Fibroblast of villous mesenchyme (primary cell): ENCODE measurements at regions not wholly inside any gene's neighbourhood (a gene's known extent, or its start where the extent isn't known, plus 50 kb on each side); places are given as distances from the start of the nearest gene placed in this dataset.

Source experiments
- DNase-seq: peaks from one replicate; pipeline ENCODE4 v3.0.0-alpha.2; 2010; ENCODE audit warnings: low read depth
- H3K4me3 ChIP-seq: 2 replicates; pipeline ENCODE4 v1.5.1; 2011; ENCODE audit warnings: low read depth, mild to moderate bottlenecking, low read length
- TF ChIP-seq, protein P1 (sequence below): IDR thresholded peaks from 2 replicates; pipeline ENCODE4 v1.5.1; 2012; ENCODE audit warnings: low read depth, mild to moderate bottlenecking, low read length; ENCODE audit not compliant: insufficient read depth

DNA sequence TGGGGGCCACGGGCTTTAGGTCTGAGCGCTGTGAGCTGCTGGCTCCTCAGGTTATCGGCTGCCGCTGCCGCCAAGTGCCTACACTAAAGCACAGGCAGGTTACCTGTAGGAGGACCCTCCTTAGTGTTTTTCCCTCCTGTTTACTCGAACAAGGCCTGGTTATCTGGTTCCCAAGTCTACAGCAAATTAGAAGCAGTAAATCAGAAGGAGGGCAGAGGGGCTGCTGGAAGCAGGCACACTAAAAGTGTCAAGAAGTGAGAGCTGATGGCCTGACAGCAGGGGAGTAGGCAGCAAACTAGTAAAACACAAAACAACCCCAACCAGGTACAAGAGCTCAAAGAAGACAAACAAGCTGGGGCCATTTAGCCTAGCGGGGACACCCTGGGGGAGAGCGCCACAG is 125.0 kb upstream of the PJA1 start:
- TF ChIP-seq, protein P1, sequence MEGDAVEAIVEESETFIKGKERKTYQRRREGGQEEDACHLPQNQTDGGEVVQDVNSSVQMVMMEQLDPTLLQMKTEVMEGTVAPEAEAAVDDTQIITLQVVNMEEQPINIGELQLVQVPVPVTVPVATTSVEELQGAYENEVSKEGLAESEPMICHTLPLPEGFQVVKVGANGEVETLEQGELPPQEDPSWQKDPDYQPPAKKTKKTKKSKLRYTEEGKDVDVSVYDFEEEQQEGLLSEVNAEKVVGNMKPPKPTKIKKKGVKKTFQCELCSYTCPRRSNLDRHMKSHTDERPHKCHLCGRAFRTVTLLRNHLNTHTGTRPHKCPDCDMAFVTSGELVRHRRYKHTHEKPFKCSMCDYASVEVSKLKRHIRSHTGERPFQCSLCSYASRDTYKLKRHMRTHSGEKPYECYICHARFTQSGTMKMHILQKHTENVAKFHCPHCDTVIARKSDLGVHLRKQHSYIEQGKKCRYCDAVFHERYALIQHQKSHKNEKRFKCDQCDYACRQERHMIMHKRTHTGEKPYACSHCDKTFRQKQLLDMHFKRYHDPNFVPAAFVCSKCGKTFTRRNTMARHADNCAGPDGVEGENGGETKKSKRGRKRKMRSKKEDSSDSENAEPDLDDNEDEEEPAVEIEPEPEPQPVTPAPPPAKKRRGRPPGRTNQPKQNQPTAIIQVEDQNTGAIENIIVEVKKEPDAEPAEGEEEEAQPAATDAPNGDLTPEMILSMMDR = no peak
- no peak for DNase-seq
- no peak overlapping the region for H3K4me3 ChIP-seq

DNA sequence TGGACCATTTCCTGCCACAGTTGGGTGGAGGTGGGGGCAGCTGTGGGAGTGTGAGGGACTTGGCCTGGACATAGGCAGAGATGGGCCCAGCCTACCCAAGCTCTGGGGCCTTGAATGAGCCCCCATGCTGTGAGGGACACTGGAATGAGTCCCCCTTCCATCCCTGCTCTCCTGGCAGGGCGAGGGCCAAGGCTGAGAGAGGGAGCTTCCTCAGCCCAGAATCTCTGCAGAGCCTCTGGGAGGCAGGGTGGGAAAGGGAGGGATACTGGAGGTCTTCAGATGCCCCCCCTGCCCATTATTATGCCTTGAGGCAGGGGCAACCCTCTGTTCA is 124.5 kb upstream of the PJA1 start:
- TF ChIP-seq, protein P1 = no peak
- no peak overlapping the region for H3K4me3 ChIP-seq
- DNase-seq = no peak

DNA sequence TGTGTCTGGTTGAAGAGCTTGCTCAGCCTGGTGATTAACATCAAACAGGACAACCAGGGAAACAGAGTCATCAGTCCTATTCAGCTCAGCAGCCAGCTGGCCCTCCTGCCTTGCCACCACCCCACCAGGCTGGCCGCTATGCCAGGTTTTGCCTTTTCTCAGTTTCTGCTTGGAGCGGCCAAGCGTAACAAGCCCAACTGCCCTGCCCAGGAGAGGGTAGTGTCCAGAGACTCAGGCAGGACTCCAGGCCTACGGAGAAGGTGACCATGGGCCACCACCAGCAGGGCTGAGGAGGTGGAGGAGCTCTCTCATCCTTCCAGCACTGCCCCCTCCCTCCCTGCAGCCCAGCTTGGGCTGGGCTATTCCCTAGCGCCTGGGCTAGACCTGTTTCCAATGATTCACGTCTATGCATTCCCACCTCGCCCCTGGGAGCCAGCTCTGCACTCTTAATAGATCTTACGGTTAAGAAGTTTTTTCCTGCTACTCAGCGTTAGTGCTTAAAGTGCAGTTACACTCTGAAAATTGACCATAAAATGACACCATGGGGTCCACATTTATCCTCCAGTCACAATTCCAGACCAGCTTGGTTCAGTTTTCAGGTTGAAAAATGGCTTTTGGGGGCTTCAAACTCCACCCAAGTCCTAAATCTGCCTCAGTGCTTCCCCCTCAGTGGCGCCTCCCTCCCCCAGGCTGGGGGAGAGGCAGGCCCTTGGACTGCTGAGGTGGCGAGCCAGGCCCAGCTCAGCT is 124.0 kb upstream of the PJA1 start:
- no peak for DNase-seq
- no peak overlapping the region for H3K4me3 ChIP-seq
- TF ChIP-seq, protein P1 = no peak

DNA sequence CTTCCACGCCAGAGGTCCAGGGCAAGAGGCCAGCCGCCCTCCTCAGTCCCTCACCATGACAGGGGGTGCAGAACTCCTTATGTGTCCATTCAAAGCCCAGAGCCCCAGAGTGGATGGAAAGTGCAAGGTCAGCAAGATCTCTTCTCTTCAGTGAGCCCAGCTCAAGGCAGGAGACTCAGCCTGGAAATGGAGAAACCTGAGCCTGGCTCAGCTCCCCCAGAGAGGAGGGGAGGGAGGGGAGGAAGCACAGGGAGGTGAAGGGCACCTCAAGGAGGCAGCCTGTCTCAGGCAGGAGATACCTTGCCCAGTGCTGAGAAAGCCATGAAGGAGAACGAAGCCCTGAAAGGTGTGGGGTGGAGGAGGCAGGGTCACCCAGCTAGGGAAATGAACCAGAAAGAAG is 121.8 kb upstream of the PJA1 start:
- TF ChIP-seq, protein P1 = no peak
- no peak for DNase-seq
- H3K4me3 ChIP-seq = no peak overlapping the region

DNA sequence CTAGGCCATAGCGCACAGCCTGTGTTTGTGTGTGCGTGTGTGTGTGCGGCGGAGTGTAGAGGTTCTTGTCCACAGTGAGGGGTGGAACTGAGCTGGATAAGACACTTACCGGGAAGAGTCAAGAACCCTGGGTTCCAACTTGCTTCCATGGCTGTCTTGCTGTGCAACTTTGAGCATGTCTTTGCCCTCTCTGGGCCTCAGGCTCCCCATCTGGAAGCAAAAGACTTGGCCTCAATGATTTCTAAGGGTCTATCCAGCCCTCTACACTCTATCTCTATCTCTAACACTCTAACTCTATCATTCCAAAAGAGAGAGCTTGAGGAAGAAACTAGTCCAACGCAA is 121.3 kb upstream of the PJA1 start:
- TF ChIP-seq, protein P1 = no peak
- DNase-seq = no peak
- no peak overlapping the region for H3K4me3 ChIP-seq

DNA sequence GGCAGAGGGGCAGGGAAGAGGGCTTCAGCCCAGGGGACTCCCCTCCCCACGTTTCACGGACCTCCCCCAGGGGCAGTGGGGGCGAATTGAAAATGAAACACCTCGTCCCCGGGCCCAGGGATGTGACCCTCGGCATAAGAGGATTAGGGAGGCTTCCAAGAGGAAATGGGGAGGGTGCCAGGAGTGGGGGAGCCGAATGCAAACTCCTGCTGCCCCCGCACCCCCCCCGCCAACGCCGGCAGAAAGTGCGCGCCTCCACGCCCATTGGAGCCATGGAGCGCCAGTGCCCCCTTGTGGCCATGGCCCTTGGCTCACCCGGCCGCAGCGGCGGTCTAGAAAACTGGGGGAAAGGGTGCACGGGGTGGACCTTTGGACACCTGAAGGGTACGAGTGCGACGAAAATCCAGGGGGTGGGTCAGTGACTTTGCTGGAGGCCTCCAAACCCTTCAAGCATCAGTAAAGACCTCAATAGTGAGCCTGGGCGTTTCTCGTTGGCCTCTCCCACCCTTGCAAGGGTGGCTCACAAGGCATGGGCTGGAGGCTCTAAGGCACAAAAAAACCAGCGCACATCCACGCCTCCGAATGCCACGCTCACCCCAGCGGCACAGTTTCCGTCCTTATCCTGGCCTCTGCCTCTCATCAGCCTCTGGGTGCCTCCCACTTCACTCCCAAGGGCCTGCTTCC is 120.8 kb upstream of the PJA1 start:
- H3K4me3 ChIP-seq = peak overlapping the region; percentile 55
- DNase-seq = peak; percentile 7
- TF ChIP-seq, protein P1 = peak; percentile 79

DNA sequence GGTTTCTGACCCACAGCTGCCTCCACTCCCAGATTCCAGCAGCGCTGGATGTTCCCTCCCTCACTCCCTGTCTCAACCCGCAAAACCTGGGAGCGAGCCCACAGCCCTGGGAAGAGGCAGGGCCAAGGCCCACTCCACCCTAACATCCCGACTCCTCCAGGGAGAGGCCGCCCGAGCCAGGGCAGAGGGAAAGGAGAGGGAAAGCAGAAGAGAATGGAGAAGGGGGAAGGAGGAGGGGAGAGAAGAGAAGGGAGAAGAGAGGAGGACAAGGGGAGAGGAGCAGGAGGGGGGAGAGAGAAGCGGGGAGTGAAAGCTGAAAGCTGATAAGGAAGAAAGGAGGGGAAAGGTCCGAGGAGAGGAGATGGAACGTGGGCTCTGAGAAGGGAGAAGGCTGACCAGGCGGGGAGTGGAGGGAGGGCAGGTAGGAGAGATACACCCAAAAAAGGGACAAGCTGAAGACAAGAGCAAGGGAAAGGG is 120.2 kb upstream of the PJA1 start:
- TF ChIP-seq, protein P1 = no peak
- no peak for DNase-seq
- peak overlapping the region; percentile 55 for H3K4me3 ChIP-seq
